CD4-positive, alpha-beta T cell treated with Interleukin-10 for 1 hour (primary cell): ENCODE measurements at regions not wholly inside any gene's neighbourhood (a gene's known extent, or its start where the extent isn't known, plus 50 kb on each side); places are given as distances from the start of the nearest gene placed in this dataset.

Experiments
- DNase-seq: peaks from one replicate; pipeline ENCODE4 v3.0.0-alpha.2; 2020

GRCh38 chr20:61045876-61046585 lies 206.0 kb upstream of the CDH4 start:
- DNase-seq = no peak

- no peak for DNase-seq
These were observed 205.2 kb upstream of the CDH4 start for GRCh38 chr20:61046721-61047351.

- no peak for DNase-seq
These were observed 204.5 kb upstream of the CDH4 start for GRCh38 chr20:61047515-61047914.

GRCh38 chr20:61048302-61048701 lies 203.8 kb upstream of the CDH4 start:
- no peak for DNase-seq

GRCh38 chr20:61049684-61050083 lies 202.4 kb upstream of the CDH4 start:
- no peak for DNase-seq

GRCh38 chr20:61050336-61050890 lies 201.6 kb upstream of the CDH4 start:
- DNase-seq = no peak

- no peak for DNase-seq
These were observed 199.8 kb upstream of the CDH4 start for GRCh38 chr20:61052195-61052750.

- no peak for DNase-seq
These were observed 199.2 kb upstream of the CDH4 start for GRCh38 chr20:61052776-61053442.

GRCh38 chr20:61053487-61053886 lies 198.6 kb upstream of the CDH4 start:
- no peak for DNase-seq

GRCh38 chr20:61053889-61054288 lies 198.2 kb upstream of the CDH4 start:
- no peak for DNase-seq

GRCh38 chr20:61054411-61054810 lies 197.7 kb upstream of the CDH4 start:
- no peak for DNase-seq

- no peak for DNase-seq
These were observed 196.7 kb upstream of the CDH4 start for GRCh38 chr20:61055180-61056010.

- DNase-seq = no peak
These were observed 195.9 kb upstream of the CDH4 start for GRCh38 chr20:61056116-61056515.

GRCh38 chr20:61056627-61057442 lies 195.2 kb upstream of the CDH4 start:
- no peak for DNase-seq

- DNase-seq = no peak
These were observed 194.5 kb upstream of the CDH4 start for GRCh38 chr20:61057443-61058121.

- DNase-seq = no peak
These were observed 190.1 kb upstream of the CDH4 start for GRCh38 chr20:61061981-61062380.

GRCh38 chr20:61065853-61066252 lies 186.2 kb upstream of the CDH4 start:
- no peak for DNase-seq

GRCh38 chr20:61066526-61066925 lies 185.5 kb upstream of the CDH4 start:
- no peak for DNase-seq

- no peak for DNase-seq
These were observed 184.8 kb upstream of the CDH4 start for GRCh38 chr20:61067221-61067620.

GRCh38 chr20:61072398-61072797 lies 179.7 kb upstream of the CDH4 start:
- no peak for DNase-seq

- no peak for DNase-seq
These were observed 178.7 kb upstream of the CDH4 start for GRCh38 chr20:61073376-61073775.
